Heart left ventricle (tissue), 16 donors: ENCODE measurements at regions not wholly inside any gene's neighbourhood (a gene's known extent, or its start where the extent isn't known, plus 50 kb on each side); places are given as distances from the start of the nearest gene placed in this dataset.

ENCODE experiments used
- ATAC-seq, 4 donors: fragments of 200-7000 bp; cut with Tn5 transposase; one replicate each; pipeline ENCODE4 v1.9.1; 2020 to 2022; ENCODE audit warnings: moderate library complexity in 4 of 4, mild to moderate bottlenecking in 3 of 4, moderate number of reproducible peaks in 1 of 4
- DNase-seq, 5 donors: peaks; one replicate each; pipeline ENCODE4 v3.0.0-alpha.2; 2020
- H3K27ac ChIP-seq, 12 donors: fragments of 200-600 bp; sonication (generic) in 4 of 12; one replicate each; pipeline versions ENCODE4 v1.5.0 to v1.8.0; 2016 to 2022; ENCODE audit warnings: mild to moderate bottlenecking in 2 of 12
- H3K27me3 ChIP-seq, 9 donors: fragments of 200-600 bp; sonication (generic) in 2 of 9; one replicate each; pipeline versions ENCODE4 v1.5.1 to v1.8.0; 2016 to 2022; ENCODE audit warnings: mild to moderate bottlenecking in 3 of 9
- H3K36me3 ChIP-seq, 9 donors: fragments of 200-600 bp; sonication (generic) in 2 of 9; one replicate each; pipeline versions ENCODE4 v1.5.0 to v1.8.0; 2018 to 2022; ENCODE audit warnings: mild to moderate bottlenecking in 2 of 9
- H3K4me1 ChIP-seq, 12 donors: fragments of 200-600 bp; sonication (generic) in 4 of 12; one replicate each; pipeline versions ENCODE4 v1.5.0 to v1.8.0; 2016 to 2022; ENCODE audit warnings: mild to moderate bottlenecking in 3 of 12
- H3K4me3 ChIP-seq, 12 donors: fragments of 200-600 bp; sonication (generic) in 4 of 12; one replicate each; pipeline versions ENCODE4 v1.5.0 to v1.8.0; 2017 to 2022; ENCODE audit warnings: mild to moderate bottlenecking in 9 of 12, moderate library complexity in 4 of 12
- H3K9me3 ChIP-seq, 12 donors: fragments of 200-600 bp; sonication (generic) in 4 of 12; one replicate each; pipeline versions ENCODE4 v1.5.0 to v1.8.0; 2016 to 2022; ENCODE audit warnings: mild to moderate bottlenecking in 1 of 12
- CTCF ChIP-seq, 12 donors: fragments of 200-600 bp; sonication (generic) in 4 of 12; IDR thresholded peaks; one replicate each; pipeline versions ENCODE4 v1.5.0 to v1.8.0; 2018 to 2022; ENCODE audit warnings: antibody characterized with exemption in 12 of 12, mild to moderate bottlenecking in 5 of 12
- POLR2A ChIP-seq, 2 donors: fragments of 450-650 bp; IDR thresholded peaks; one replicate each; pipeline ENCODE4 v1.6.1; 2017; ENCODE audit warnings: antibody characterized with exemption in 2 of 2, mild to moderate bottlenecking in 2 of 2, moderate library complexity in 2 of 2
- WGBS, 4 donors: extraction: QIAGEN DNeasy Blood & Tissue Kit in 2 of 4; methylation state at CpG; one replicate each; pipeline versions ENCODE4 v1.1.5 to v1.1.7; 2013 to 2018; 5-methylcytosine and 5-hydroxymethylcytosine counted together
- intact Hi-C, 10 donors: fragments of 100-400 bp; cut with DNase I; formaldehyde crosslinking; loops; one replicate each; pipeline versions ENCODE4 v1.11.1 to v1.14.2; 2022
- donor health status: ischemic (EF 13 %, LVEDD 7.1; RV severe dilation, severe dysfunction).
- donor health status: healthy with polysubstance abuse.
- donor health status: DM: no; HTN: yes; CAD: no.
- donor health status: DM: no; HTN: no; CAD: no.
- donor health status: ischemic (EF 25% LVEDD 6.9; RV normal size, moderate dysfunction).
- donor health status: ischemic (EF 25% LVEDD 5.7; RV mildly dilated, moderate dysfunction).
- donor health status: healthy.
- donor health status: DM: yes; HTN: yes; CAD: no.
- donor health status: ischemic (EF 35%, LVEDD 5.7; RV mildly dilated, moderate dysfunction).
- donor health status: nonischemic (EF 11% LVEDD 7.7; RV severe dilation, severe dysfunction).
- donor health status: DM: yes; HTN: yes; CAD: no.
- donor health status: PGD.
- donor health status: ischemic (EF 29% LVEDD 5.4; RV normal size, mild dysfunction).
- donor health status: nonischemic (EF 23%, LVEDD 6.1; RV moderate dilation, normal function).

- DNase-seq (no peak), ATAC-seq (no peak)
- no peak overlapping the region for H3K4me3 ChIP-seq
- intact Hi-C loops, result no loop called here
- no peaks in the 10 kb centered on the region for H3K4me1 ChIP-seq
- no peak for TF ChIP-seq POLR2A (IDR thresholded peaks at IDR 0.05)
- TF ChIP-seq CTCF (IDR thresholded peaks at IDR 0.05), result no peak
- no peak overlapping the region for H3K27ac ChIP-seq
- H3K36me3 ChIP-seq, result no peaks in the 10 kb centered on the region
- peaks cover 0 to 3% (median 0%) of the 10 kb centered on the region in 9 donors for H3K27me3 ChIP-seq
- 57 to 77% (median 72%) methylated on average over 4 of the region's 4 CpGs for WGBS, 4 donors
- no peaks in the 10 kb centered on the region for H3K9me3 ChIP-seq
Measured at GRCh38 chr12:114975640-114976310, 291.8 kb upstream of the TBX3 start.

GRCh38 chr12:114974826-114975639, 291.1 kb upstream of the TBX3 start:
- intact Hi-C loops, result no loop called here
- no peak for ATAC-seq
- 61 to 66% (median 62%) methylated on average over 6 of the region's 6 CpGs for WGBS, 4 donors

GRCh38 chr12:114974333-114974732, 290.4 kb upstream of the TBX3 start:
- WGBS, 4 donors, result 82 to 93% (median 91%) methylated on average over 2 of the region's 2 CpGs
- DNase-seq (no peak), ATAC-seq (no peak)
- no peak overlapping the region for H3K4me3 ChIP-seq
- peaks cover 0 to 3% (median 0%) of the 10 kb centered on the region in 9 donors for H3K27me3 ChIP-seq
- no peaks in the 10 kb centered on the region for H3K36me3 ChIP-seq
- no peaks in the 10 kb centered on the region for H3K4me1 ChIP-seq
- no peak for TF ChIP-seq CTCF (IDR thresholded peaks at IDR 0.05)
- no peaks in the 10 kb centered on the region for H3K9me3 ChIP-seq
- intact Hi-C loops, result no loop called here
- no peak overlapping the region for H3K27ac ChIP-seq

More at GRCh38 chr12:114974826-114975639, 291.1 kb upstream of the TBX3 start:
- Histone ChIP-seq H3K27ac (no peak overlapping the region), H3K27me3 (peaks cover 0 to 3% (median 0%) of the 10 kb centered on the region in 9 donors), H3K36me3 (no peaks in the 10 kb centered on the region), H3K9me3 (no peaks in the 10 kb centered on the region), H3K4me3 (no peak overlapping the region), H3K4me1 (no peaks in the 10 kb centered on the region)
- TF ChIP-seq CTCF (IDR thresholded peaks at IDR 0.05), result no peak
- no peak for TF ChIP-seq POLR2A (IDR thresholded peaks at IDR 0.05)
- no peak for DNase-seq

GRCh38 chr12:114968727-114969126, 284.8 kb upstream of the TBX3 start:
- Histone ChIP-seq H3K4me3 (no peak overlapping the region), H3K36me3 (no peaks in the 10 kb centered on the region), H3K4me1 (no peaks in the 10 kb centered on the region), H3K27ac (no peak overlapping the region), H3K9me3 (no peaks in the 10 kb centered on the region), H3K27me3 (no peaks in the 10 kb centered on the region)
- TF ChIP-seq POLR2A (IDR thresholded peaks at IDR 0.05), result no peak
- no peak for TF ChIP-seq CTCF (IDR thresholded peaks at IDR 0.05)
- no peak for ATAC-seq
- intact Hi-C loops, result loop anchor here in 1 of 10 donors (10.0 kb wide), 1 partner anchor 946 kb away; no protein-coding TSS in a partner anchor
- DNase-seq, result no peak
- 87 to 93% (median 92%) methylated on average over 4 of the region's 4 CpGs for WGBS, 4 donors
